HEK293T (cell line): ENCODE measurements at regions not wholly inside any gene's neighbourhood (a gene's known extent, or its start where the extent isn't known, plus 50 kb on each side); places are given as distances from the start of the nearest gene placed in this dataset.
"Not testable (repeated sequence)": the region's sequence is repeated elsewhere in the genome, so short reads cannot be mapped to it uniquely, and the experiment has no call there.

Experiments
- CTCF ChIA-PET: fragments of 350-600 bp; formaldehyde crosslinking; extraction: SDS; loops from one replicate; lab custom pipeline; 2021; ENCODE audit warnings: antibody characterized with exemption, inconsistent platforms; lab: Yijun Ruan, JAX
- POLR2A ChIA-PET: fragments of 350-600 bp; formaldehyde crosslinking; extraction: SDS; loops from one replicate; lab custom pipeline; 2020; ENCODE audit warnings: antibody characterized with exemption, inconsistent platforms; lab: Yijun Ruan, JAX
- DNase-seq: peaks from one replicate; pipeline ENCODE4 v3.0.0; 2012; ENCODE audit warnings: mixed read lengths; ENCODE audit errors: extremely low spot score
- ARNT ChIP-seq: fragments of 450-650 bp; IDR thresholded peaks from 2 replicates; pipeline ENCODE4 v1.6.1; 2017; ENCODE audit warnings: mild to moderate bottlenecking
- BHLHE40 ChIP-seq: fragments of 450-650 bp; IDR thresholded peaks from 2 replicates; pipeline ENCODE4 v1.6.1; 2016; ENCODE audit warnings: mild to moderate bottlenecking, moderate library complexity, borderline replicate concordance
- CTBP1 ChIP-seq: fragments of 450-650 bp; IDR thresholded peaks from 2 replicates; pipeline ENCODE4 v1.6.1; 2016; ENCODE audit warnings: borderline replicate concordance
- ELF4 ChIP-seq: fragments of 450-650 bp; IDR thresholded peaks from 2 replicates; pipeline ENCODE4 v1.6.1; 2017; ENCODE audit warnings: antibody characterized with exemption
- FOXA1 ChIP-seq: fragments of 450-650 bp; IDR thresholded peaks from 2 replicates; pipeline ENCODE4 v1.6.1; 2016; ENCODE audit warnings: mild to moderate bottlenecking
- FOXK2 ChIP-seq: fragments of 450-650 bp; IDR thresholded peaks from 2 replicates; pipeline ENCODE4 v1.6.1; 2016; ENCODE audit warnings: mild to moderate bottlenecking
- FOXM1 ChIP-seq: fragments of 450-650 bp; IDR thresholded peaks from 2 replicates; pipeline ENCODE4 v1.6.1; 2017; ENCODE audit warnings: mild to moderate bottlenecking, borderline replicate concordance
- HDGF ChIP-seq: fragments of 450-650 bp; IDR thresholded peaks from 2 replicates; pipeline ENCODE4 v1.6.1; 2017; ENCODE audit warnings: antibody characterized with exemption, borderline replicate concordance
- L3MBTL2 ChIP-seq: fragments of 450-650 bp; conservative IDR thresholded peaks from 2 replicates; pipeline ENCODE4 v1.6.1; 2016; ENCODE audit warnings: mild to moderate bottlenecking
- LEF1 ChIP-seq: fragments of 450-650 bp; IDR thresholded peaks from 2 replicates; pipeline ENCODE4 v1.6.1; 2017; ENCODE audit warnings: mild to moderate bottlenecking, borderline replicate concordance
- NFRKB ChIP-seq: fragments of 450-650 bp; IDR thresholded peaks from 2 replicates; pipeline ENCODE4 v1.6.1; 2016; ENCODE audit warnings: mild to moderate bottlenecking, moderate library complexity
- PKNOX1 ChIP-seq: fragments of 450-650 bp; IDR thresholded peaks from 2 replicates; pipeline ENCODE4 v1.6.1; 2016
- SP1 ChIP-seq: fragments of 450-650 bp; IDR thresholded peaks from 2 replicates; pipeline ENCODE4 v1.6.1; 2017
- SUZ12 ChIP-seq: fragments of 450-650 bp; IDR thresholded peaks from 2 replicates; pipeline ENCODE4 v1.6.1; 2016; ENCODE audit warnings: mild to moderate bottlenecking
- TARDBP ChIP-seq: fragments of 450-650 bp; IDR thresholded peaks from 2 replicates; pipeline ENCODE4 v1.6.1; 2016
- ZNF384 ChIP-seq: fragments of 450-650 bp; IDR thresholded peaks from 2 replicates; pipeline ENCODE4 v1.6.1; 2016

GRCh38 chr4:57182132-57182874 is 72.1 kb upstream of the IGFBP7 start:
- DNase-seq: no peak
- TF ChIP-seq HDGF (no peak), FOXA1 (no peak), ARNT (no peak), NFRKB (no peak), LEF1 (no peak), CTBP1 (no peak), TARDBP (no peak)
- CTCF ChIA-PET: no interaction called here
- POLR2A ChIA-PET: no interaction called here

GRCh38 chr4:57173136-57173535 is 63.0 kb upstream of the IGFBP7 start:
- DNase-seq, POLR2A ChIA-PET, CTCF ChIA-PET: not testable (repeated sequence)

- POLR2A ChIA-PET: no interaction called here
- TF ChIP-seq TARDBP (no peak), PKNOX1 (no peak), BHLHE40 (no peak), SUZ12 (no peak), FOXM1 (no peak), LEF1 (no peak), HDGF (no peak), FOXA1 (no peak), SP1 (no peak), L3MBTL2 (no peak), ELF4 (no peak), CTBP1 (no peak), ZNF384 (no peak)
- no peak for DNase-seq
- CTCF ChIA-PET: interaction anchor here (1.1 kb wide), 1 partner anchor 19 kb away, joined by 3 read pairs; no protein-coding TSS in a partner anchor
These were observed 61.9 kb upstream of the IGFBP7 start for GRCh38 chr4:57172065-57172464.

GRCh38 chr4:57168982-57169381 is 58.8 kb upstream of the IGFBP7 start:
- no peak for DNase-seq
- ChIA-PET CTCF (no interaction called here), POLR2A (no interaction called here)
- no peak for TF ChIP-seq TARDBP
- no peak for TF ChIP-seq ELF4
- no peak for TF ChIP-seq ZNF384
- TF ChIP-seq HDGF: no peak
- TF ChIP-seq NFRKB: no peak
- no peak for TF ChIP-seq FOXM1
- TF ChIP-seq LEF1: no peak
- TF ChIP-seq BHLHE40: no peak
- TF ChIP-seq FOXA1: no peak
- TF ChIP-seq SP1: no peak
- no peak for TF ChIP-seq L3MBTL2
- TF ChIP-seq ARNT: no peak
- no peak for TF ChIP-seq FOXK2
- TF ChIP-seq SUZ12: no peak
- TF ChIP-seq PKNOX1: no peak
- TF ChIP-seq CTBP1: no peak

GRCh38 chr4:57163530-57164459 is 53.6 kb upstream of the IGFBP7 start:
- peak; percentile 83 for DNase-seq
- TF ChIP-seq FOXA1 (no peak), L3MBTL2 (peak; percentile 86)
- CTCF ChIA-PET: interaction anchor here (0.6 to 3.5 kb wide), 33 partner anchors 10 to 277 kb away, joined by 3 to 25 read pairs (median 4); no protein-coding TSS in a partner anchor
- POLR2A ChIA-PET: no interaction called here

GRCh38 chr4:57162499-57163019 is 52.4 kb upstream of the IGFBP7 start:
- POLR2A ChIA-PET: no interaction called here

More at GRCh38 chr4:57162499-57163019, 52.4 kb upstream of the IGFBP7 start:
- TF ChIP-seq ELF4 (no peak), L3MBTL2 (no peak), ZNF384 (no peak), FOXK2 (no peak), PKNOX1 (no peak), ARNT (no peak), FOXA1 (no peak), BHLHE40 (no peak), TARDBP (no peak), LEF1 (no peak), CTBP1 (no peak), NFRKB (no peak)
- DNase-seq: no peak
- CTCF ChIA-PET: interaction anchor here (0.7 to 3.5 kb wide), 14 partner anchors 9 to 279 kb away, joined by 3 to 25 read pairs (median 6); no protein-coding TSS in a partner anchor
